H1 (cell line): ENCODE measurements at regions not wholly inside any gene's neighbourhood (a gene's known extent, or its start where the extent isn't known, plus 50 kb on each side); places are given as distances from the start of the nearest gene placed in this dataset.

ENCODE experiments used
- EP300 ChIP-seq, 2 experiments: IDR thresholded peaks; 1 replicate in 1 of 2; 2 replicates in 1 of 2; pipeline ENCODE4 v1.6.1; 2011 to 2012; ENCODE audit warnings: low read depth in 2 of 2, low read length in 2 of 2, mild to moderate bottlenecking in 2 of 2, borderline replicate concordance in 1 of 2, inconsistent platforms in 1 of 2, moderate library complexity in 1 of 2
- EZH2 ChIP-seq: fragments of 200-600 bp; sonication (generic); IDR thresholded peaks from 2 replicates; pipeline ENCODE4 v1.7.1; 2012; ENCODE audit warnings: low read depth, mild to moderate bottlenecking, moderate library complexity, low read length, inconsistent platforms; ENCODE audit not compliant: severe bottlenecking
- KDM5A ChIP-seq: fragments of 200-600 bp; IDR thresholded peaks from 2 replicates; pipeline ENCODE4 v1.7.1; 2012; ENCODE audit warnings: mild to moderate bottlenecking, low read length, inconsistent platforms, mixed read lengths
- POLR2A ChIP-seq, 2 experiments: IDR thresholded peaks; 1 replicate in 1 of 2; 2 replicates in 1 of 2; pipeline ENCODE4 v1.6.1; 2011; ENCODE audit warnings: low read depth in 2 of 2, low read length in 2 of 2, mild to moderate bottlenecking in 2 of 2; ENCODE audit errors: control extremely low read depth in 1 of 2
- POLR2AphosphoS5 ChIP-seq: IDR thresholded peaks from 2 replicates; pipeline ENCODE4 v1.6.1; 2011; ENCODE audit warnings: low read depth, low read length
- SRF ChIP-seq: IDR thresholded peaks from 2 replicates; pipeline ENCODE4 v1.6.1; 2011; ENCODE audit warnings: mild to moderate bottlenecking, low read depth, low read length, moderate library complexity

DNA sequence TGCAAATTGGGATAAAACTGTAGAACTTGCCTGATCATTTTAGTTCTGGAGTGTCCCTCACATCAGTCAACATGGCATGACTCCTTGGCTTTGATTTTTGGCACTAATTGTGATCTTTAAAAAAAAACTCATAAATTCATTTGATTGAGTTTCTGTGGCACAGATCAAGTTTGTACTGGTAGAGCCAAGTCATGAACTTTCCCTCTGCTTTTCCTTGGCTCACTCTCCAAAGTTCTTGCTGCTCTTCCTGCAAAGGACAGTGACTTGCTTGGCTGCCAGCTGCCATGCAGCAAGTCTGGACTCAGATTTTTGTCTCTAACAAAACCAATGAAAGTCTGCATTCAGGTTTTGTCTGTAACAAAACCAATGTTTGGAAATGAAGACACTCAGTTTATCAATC, 115.5 kb downstream of the RFX6 start:
- no peak for TF ChIP-seq POLR2A (IDR thresholded peaks at IDR 0.05; ENCODE audit: control extremely low read depth in 1 of 2, low read depth in 2 of 2, low read length in 2 of 2)
- TF ChIP-seq KDM5A: no peak
- no peak for TF ChIP-seq EZH2
- TF ChIP-seq POLR2AphosphoS5: no peak
- TF ChIP-seq EP300 (IDR thresholded peaks at IDR 0.05; ENCODE audit: borderline replicate concordance in 1 of 2, low read depth in 2 of 2, low read length in 2 of 2): no peak
- TF ChIP-seq SRF: no peak
